Activated CD8-positive, alpha-beta memory T cell treated with anti-CD3 and anti-CD28 coated beads for 36 hours (primary cell): ENCODE measurements at regions not wholly inside any gene's neighbourhood (a gene's known extent, or its start where the extent isn't known, plus 50 kb on each side); places are given as distances from the start of the nearest gene placed in this dataset.

ENCODE experiments used
- CTCF ChIA-PET: fragments of 350-600 bp; sonication (Branson Sonifier 250); formaldehyde crosslinking; loops from one replicate; lab custom pipeline; 2021; ENCODE audit warnings: antibody characterized with exemption; lab: Charles Lee
- POLR2A ChIA-PET: fragments of 350-600 bp; sonication (Branson Sonifier 250); formaldehyde crosslinking; loops from one replicate; lab custom pipeline; 2021; ENCODE audit warnings: antibody characterized with exemption; lab: Charles Lee

GRCh38 chr18:46407486-46408166, 249.4 kb downstream of the LOXHD1 start:
- ChIA-PET CTCF (no interaction called here), POLR2A (no interaction called here)

DNA sequence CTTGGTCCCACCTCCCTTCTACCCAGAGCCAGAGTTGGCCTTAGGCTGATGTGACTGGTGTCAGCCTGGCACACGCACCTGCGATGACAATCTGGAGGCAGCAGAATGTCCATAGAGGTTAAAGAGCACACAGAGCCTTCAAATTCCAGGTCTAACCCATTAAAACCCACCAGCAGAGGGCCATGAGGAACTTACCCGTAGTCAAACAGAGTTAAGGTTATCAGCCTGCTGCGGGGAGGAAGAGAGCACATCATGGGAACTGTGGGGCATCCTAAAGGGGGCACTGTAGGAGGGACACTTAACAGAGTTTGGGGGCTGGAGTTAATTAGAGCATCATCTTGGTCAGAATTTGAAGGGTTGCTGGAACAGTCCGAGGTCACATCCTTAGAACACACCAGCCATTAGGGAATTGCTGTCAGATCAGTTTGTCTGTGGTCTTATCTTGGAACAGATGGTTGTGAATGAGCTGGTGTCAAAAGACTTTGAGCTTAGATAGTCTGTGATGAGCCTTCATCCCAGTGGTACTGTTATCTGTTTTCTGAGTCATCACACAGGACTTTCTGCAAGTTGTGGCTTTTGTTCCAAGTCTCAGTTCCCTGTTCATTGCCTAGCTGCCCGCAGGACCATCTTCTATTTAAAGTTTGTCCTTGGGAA, 248.6 kb downstream of the LOXHD1 start:
- CTCF ChIA-PET = no interaction called here

GRCh38 chr18:46411191-46411828, 245.7 kb downstream of the LOXHD1 start:
- CTCF ChIA-PET = no interaction called here

More for the DNA sequence above, 248.6 kb downstream of the LOXHD1 start:
- POLR2A ChIA-PET = no interaction called here

GRCh38 chr18:46411867-46412690, 244.9 kb downstream of the LOXHD1 start:
- ChIA-PET CTCF (no interaction called here), POLR2A (no interaction called here)

More at GRCh38 chr18:46411191-46411828, 245.7 kb downstream of the LOXHD1 start:
- POLR2A ChIA-PET = no interaction called here

GRCh38 chr18:46412916-46413315, 244.1 kb downstream of the LOXHD1 start:
- CTCF ChIA-PET = no interaction called here

GRCh38 chr18:46413684-46414083, 243.3 kb downstream of the LOXHD1 start:
- POLR2A ChIA-PET = no interaction called here
- CTCF ChIA-PET = no interaction called here

More at GRCh38 chr18:46412916-46413315, 244.1 kb downstream of the LOXHD1 start:
- POLR2A ChIA-PET = no interaction called here

GRCh38 chr18:46414863-46415262, 242.2 kb downstream of the LOXHD1 start:
- POLR2A ChIA-PET = no interaction called here
- CTCF ChIA-PET = no interaction called here

DNA sequence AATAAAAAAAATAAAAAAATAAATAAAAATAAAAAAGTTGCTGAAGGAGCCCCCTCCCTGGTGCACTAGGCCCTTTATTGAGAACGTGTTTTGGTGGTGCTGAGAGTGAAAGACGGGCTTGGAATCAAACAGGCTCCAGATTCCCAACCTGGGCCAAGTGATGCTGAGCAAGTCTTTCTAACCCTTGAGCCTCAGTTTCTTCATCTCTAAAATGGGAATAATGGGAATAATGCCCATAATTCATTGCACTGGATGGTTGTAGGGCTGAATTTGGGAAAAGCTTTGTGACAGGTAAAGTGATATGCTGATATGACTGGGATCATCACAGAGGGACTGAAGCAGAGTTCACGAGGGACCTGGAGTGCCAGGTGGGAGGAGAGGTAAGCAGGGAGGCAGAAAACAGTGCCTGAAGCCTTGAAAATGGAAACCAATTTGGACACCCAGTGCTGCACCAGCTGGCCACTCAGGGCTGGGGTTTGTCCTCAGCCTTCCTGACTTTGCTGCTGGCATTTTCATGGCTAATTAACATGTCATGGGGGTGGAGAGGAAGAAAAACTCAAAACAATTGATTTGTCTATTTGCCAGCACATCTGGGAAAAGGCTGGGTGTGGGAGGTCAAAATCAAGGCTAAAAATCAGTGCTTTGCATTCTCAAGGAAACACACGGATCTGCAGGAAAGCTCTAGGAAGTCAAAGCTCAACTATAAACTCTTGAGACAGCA, 241.3 kb downstream of the LOXHD1 start:
- POLR2A ChIA-PET = no interaction called here
- CTCF ChIA-PET = no interaction called here

DNA sequence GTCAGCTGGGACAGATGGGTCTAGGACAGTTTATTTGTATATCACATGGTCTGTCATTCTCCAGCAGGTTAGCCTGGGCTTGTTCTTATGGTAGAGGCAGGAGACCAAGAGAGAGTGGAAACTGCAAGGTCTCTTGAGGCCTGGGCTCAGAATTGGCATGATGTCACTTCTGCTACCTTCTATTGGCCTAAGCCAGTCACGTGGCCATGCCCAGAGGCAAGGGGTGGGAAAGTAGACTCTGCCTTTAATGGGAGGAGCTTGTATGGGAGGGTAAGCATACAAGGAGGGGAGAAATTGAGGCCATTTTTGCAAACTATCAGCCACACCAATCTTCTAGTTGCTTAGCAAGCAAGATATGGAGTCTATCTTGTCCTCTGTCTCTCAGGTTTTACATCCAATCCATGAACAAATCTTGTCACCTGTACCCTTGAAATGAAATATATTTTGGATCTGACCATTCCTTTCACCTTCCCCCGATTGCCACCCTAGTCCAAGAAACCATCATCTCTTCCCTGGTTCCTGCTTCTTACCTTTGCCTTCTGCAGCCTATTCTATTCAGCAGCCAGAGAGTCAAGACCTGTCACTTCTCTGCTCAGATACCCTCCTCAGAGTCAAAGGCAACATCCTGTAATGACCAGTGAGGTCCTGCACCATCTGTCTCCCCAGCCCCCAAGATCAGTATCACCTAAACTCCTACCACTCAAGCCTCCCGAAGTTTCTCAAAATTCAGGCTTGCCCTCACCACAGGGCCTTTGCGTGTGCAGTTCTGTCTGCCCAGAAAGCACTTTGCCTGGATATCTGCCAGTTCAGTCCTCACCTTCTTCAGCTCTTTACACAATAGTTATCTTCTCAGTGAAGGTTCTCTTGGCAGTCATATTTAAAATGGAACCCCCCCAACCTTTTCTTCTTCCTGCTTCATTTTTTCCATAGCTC, 240.0 kb downstream of the LOXHD1 start:
- POLR2A ChIA-PET = no interaction called here
- CTCF ChIA-PET = no interaction called here

DNA sequence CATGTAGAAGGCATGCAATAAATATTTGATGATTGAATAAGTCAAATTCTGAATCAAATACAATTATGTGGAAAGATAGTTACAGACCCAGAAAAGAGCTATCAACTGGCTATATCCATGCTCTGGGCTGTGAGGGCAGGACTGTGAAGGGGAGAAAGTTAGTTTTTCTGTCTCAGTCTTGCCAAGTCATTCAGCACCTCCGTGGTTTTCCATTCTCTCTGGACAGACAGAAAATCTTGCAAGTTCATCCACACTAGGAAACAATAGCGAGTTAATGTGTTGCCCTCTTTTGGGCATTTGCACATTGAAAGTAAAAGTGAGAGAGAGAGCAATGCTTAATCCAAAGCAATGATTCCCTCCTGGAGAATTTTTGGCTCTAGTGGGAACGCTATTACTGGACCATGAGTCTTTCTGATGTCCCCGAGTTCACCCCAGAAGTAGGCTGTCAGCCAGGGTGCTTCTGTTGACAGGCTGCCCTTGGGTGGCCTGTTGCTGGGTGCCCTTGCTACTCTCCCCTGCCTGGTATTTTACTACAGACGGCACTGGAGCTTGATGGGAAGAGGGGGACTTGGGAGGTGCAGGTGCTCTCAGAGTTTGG, 238.3 kb downstream of the LOXHD1 start:
- POLR2A ChIA-PET = no interaction called here
- CTCF ChIA-PET = no interaction called here

GRCh38 chr18:46419391-46420141, 237.5 kb downstream of the LOXHD1 start:
- POLR2A ChIA-PET = no interaction called here
- CTCF ChIA-PET = no interaction called here

DNA sequence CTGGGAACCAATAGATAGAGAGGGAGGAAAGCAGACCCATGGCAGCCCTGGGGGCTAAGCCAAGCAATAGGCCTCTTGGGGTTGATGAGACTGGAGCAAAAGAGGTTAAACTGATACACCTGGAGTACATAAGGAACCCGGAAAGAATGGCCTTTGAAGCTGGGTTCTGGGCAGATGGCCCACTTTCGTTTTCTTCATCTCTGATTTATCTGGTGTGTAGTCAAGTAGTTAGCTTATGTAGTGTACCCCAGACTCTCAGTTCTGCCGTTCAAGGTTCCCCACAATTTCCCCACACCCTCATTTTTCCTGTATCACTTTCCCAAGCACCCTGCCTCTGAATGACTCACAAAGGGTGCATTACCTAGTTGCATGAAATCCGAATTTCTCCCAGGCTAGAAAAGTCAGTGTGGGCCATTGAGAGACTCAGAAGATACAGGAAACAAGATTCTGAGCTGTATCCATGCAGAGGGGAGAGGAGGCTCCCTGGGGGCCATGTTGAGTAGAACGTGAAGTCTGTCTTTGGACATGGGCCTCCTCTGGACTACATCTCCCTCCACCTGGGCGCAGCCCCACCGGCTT, 235.0 kb downstream of the LOXHD1 start:
- ChIA-PET CTCF (no interaction called here), POLR2A (no interaction called here)

DNA sequence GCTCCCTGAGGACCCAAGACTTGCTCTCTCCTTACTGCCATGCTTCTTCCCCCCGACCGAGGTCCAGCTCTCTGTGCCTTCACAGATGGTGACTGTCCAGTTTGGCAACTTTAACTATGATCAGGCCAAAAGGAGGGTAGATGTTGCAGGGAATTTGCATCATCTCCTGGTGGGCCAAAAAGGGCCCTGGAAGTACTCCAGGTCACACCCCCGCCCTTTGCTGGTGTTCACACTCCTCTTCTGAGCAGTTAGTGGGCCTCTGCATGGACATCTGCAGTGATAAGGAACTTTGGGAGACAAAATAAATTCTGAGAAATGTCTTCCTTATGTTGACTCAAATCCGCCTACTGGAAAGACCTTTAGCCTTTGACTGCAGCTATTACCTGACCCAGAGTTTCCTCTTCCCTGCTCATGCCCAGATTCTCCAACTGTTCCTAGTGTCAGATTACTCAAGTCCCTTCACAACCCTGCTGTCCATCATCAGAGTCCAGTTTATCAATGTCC, 234.4 kb downstream of the LOXHD1 start:
- ChIA-PET CTCF (no interaction called here), POLR2A (no interaction called here)

DNA sequence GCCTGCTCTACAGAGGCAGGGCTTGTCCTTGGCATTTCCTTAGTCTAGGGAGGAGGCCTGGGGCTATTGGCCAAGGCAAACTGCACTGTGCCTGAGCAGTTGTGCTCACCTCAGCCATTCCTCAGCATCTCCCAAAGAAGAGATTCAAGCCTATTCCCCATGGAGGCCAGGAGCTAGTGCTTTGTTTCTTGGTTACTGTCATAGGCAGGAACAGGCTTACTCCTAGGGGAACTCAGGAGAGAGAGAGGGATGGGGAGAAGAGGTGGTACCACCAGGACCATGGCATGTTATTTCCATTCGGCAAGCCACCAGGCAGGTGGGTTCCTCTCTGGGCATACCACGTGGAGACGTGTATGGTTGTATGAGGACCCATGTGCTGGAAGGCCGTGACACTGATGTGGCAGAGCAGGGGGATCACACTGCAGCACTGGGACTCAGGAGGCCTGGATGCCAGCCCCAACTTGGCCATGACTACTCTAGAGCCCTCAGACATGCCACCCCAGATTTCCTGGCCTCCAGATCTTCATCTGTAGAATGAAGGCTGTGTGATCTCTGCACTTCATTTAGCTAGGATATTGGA, 233.7 kb downstream of the LOXHD1 start:
- CTCF ChIA-PET = no interaction called here
- POLR2A ChIA-PET = no interaction called here

DNA sequence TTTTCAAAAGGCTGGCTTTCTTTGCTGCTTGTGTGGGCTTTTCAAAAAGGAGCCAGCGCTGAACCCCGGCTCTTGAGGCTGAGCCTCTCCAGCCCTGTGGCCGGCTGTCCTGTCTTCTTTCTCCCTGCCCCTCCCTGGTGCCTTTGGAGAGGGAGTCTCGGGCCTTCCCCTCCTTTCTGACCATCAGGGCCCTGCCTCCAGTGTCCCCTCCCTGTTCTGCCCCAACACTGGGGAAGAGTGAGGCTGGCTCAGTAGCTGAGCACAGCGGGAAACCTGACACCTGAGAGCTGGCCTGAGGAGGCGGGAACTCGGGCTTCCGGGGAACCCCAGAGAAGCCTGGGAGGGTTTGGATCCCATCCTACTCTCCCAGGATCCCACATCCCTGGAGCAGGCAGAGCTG, 232.1 kb downstream of the LOXHD1 start:
- ChIA-PET CTCF (no interaction called here), POLR2A (no interaction called here)

DNA sequence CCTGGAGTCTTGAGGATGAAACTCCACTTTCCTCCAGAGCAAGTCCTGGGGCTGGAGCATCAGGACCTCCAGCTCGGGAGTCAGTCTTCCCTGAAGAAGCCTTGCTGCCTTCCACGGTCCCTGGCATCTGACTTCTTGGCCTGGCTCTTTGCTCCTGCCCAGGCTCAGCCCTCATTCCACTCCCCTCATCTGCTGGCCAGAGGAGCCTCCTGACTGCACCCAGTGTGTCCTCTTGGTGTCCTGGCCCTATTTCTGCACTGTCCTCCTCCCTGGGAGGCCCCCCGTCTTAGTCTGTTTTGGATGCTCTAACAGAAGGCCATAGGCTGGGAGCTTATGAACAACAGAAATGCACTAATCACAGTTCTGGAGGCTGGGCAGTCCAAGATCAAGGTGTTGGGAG, 231.5 kb downstream of the LOXHD1 start:
- POLR2A ChIA-PET = no interaction called here
- CTCF ChIA-PET = no interaction called here
